HepG2 (cell line): ENCODE measurements at regions not wholly inside any gene's neighbourhood (a gene's known extent, or its start where the extent isn't known, plus 50 kb on each side); places are given as distances from the start of the nearest gene placed in this dataset.

Experiments
- ATM ChIP-seq: fragments of 450-650 bp; IDR thresholded peaks from 2 replicates; pipeline ENCODE4 v1.7.1; 2017; ENCODE audit warnings: mild to moderate bottlenecking, borderline replicate concordance
- CERS6 ChIP-seq: sonication (generic); formaldehyde crosslinking; IDR thresholded peaks from 2 replicates; pipeline ENCODE4 v1.5.0; 2020; ENCODE audit warnings: missing genetic modification reagents
- ETV6 ChIP-seq: sonication (generic); formaldehyde crosslinking; conservative IDR thresholded peaks from 2 replicates; pipeline ENCODE4 v1.4.0; 2020; ENCODE audit warnings: missing genetic modification reagents
- FOXA3 ChIP-seq: IDR thresholded peaks from 2 replicates; pipeline ENCODE4 v1.6.1; 2016; ENCODE audit warnings: missing genetic modification reagents, missing compliant biosample characterization
- FOXO1 ChIP-seq: sonication (generic); formaldehyde crosslinking; IDR thresholded peaks from 2 replicates; pipeline ENCODE4 v1.4.0; 2020; ENCODE audit warnings: missing genetic modification reagents
- FOXP1 ChIP-seq, 2 experiments: fragments of 450-650 bp in 1 of 2; IDR thresholded peaks; 2 replicates each; pipeline ENCODE4 v1.6.1; 2017 to 2018; ENCODE audit warnings: antibody characterized with exemption in 1 of 2
- HBP1 ChIP-seq: IDR thresholded peaks from 2 replicates; pipeline ENCODE4 v1.6.1; 2016; ENCODE audit warnings: low read depth, control low read depth
- HNF1A ChIP-seq, 2 experiments: sonication (generic) in 1 of 2; formaldehyde crosslinking in 1 of 2; IDR thresholded peaks; 2 replicates each; pipeline versions ENCODE4 v1.4.0 to v1.6.1; 2016 to 2020; ENCODE audit warnings: borderline replicate concordance in 1 of 2, low read depth in 1 of 2, mild to moderate bottlenecking in 1 of 2, missing genetic modification reagents in 1 of 2
- HNF4A ChIP-seq: sonication (generic); formaldehyde crosslinking; IDR thresholded peaks from 2 replicates; pipeline ENCODE4 v1.4.0; 2020; ENCODE audit warnings: missing genetic modification reagents
- NR2F1 ChIP-seq, 2 experiments: fragments of 450-650 bp in 1 of 2; formaldehyde crosslinking in 1 of 2; IDR thresholded peaks; 2 replicates each; pipeline versions ENCODE4 v1.5.0 to v1.6.1; 2016 to 2020; ENCODE audit warnings: mild to moderate bottlenecking in 1 of 2, missing compliant biosample characterization in 1 of 2, missing genetic modification reagents in 1 of 2, moderate library complexity in 1 of 2
- PHF5A ChIP-seq: IDR thresholded peaks from one replicate; pipeline ENCODE4 v1.6.1; 2018; ENCODE audit warnings: low read depth, missing genetic modification reagents; ENCODE audit not compliant: unreplicated experiment
- RFXANK ChIP-seq: IDR thresholded peaks from 2 replicates; pipeline ENCODE4 v1.6.1; 2016
- THAP7 ChIP-seq: sonication (generic); formaldehyde crosslinking; IDR thresholded peaks from 2 replicates; pipeline ENCODE4 v1.8.1; 2023; ENCODE audit warnings: mild to moderate bottlenecking, missing genetic modification reagents
- ZBTB1 ChIP-seq: sonication (generic); formaldehyde crosslinking; IDR thresholded peaks from 2 replicates; pipeline ENCODE4 v1.4.0; 2020; ENCODE audit warnings: missing genetic modification reagents, borderline replicate concordance
- ZFP90 ChIP-seq: sonication (generic); formaldehyde crosslinking; IDR thresholded peaks from 2 replicates; pipeline ENCODE4 v1.8.0; 2022; ENCODE audit warnings: missing genetic modification reagents, mild to moderate bottlenecking, inconsistent platforms, borderline replicate concordance
- ZIK1 ChIP-seq: sonication (generic); formaldehyde crosslinking; IDR thresholded peaks from 2 replicates; pipeline ENCODE4 v1.5.0; 2020; ENCODE audit warnings: mild to moderate bottlenecking, low read depth, missing genetic modification reagents, borderline replicate concordance
- ZNF143 ChIP-seq: sonication (generic); formaldehyde crosslinking; IDR thresholded peaks from 2 replicates; pipeline ENCODE4 v1.4.0; 2020; ENCODE audit warnings: missing genetic modification reagents
- ZNF546 ChIP-seq: sonication (generic); formaldehyde crosslinking; conservative IDR thresholded peaks from 2 replicates; pipeline ENCODE4 v1.8.1; 2023; ENCODE audit warnings: mild to moderate bottlenecking, missing genetic modification reagents
- ZNF567 ChIP-seq: sonication (generic); formaldehyde crosslinking; IDR thresholded peaks from 2 replicates; pipeline ENCODE4 v1.8.1; 2023; ENCODE audit warnings: mild to moderate bottlenecking, missing genetic modification reagents, borderline replicate concordance
- ZNF629 ChIP-seq: sonication (generic); formaldehyde crosslinking; conservative IDR thresholded peaks from 2 replicates; pipeline ENCODE4 v1.5.0; 2020; ENCODE audit warnings: missing genetic modification reagents
- ZNF7 ChIP-seq: IDR thresholded peaks from 2 replicates; pipeline ENCODE4 v1.6.1; 2016; ENCODE audit warnings: missing biosample characterization, missing genetic modification reagents
- ZNF792 ChIP-seq: IDR thresholded peaks from 2 replicates; pipeline ENCODE4 v1.6.1; 2016
- ZSCAN5A ChIP-seq: sonication (generic); formaldehyde crosslinking; IDR thresholded peaks from 2 replicates; pipeline ENCODE4 v1.8.0; 2022; ENCODE audit warnings: mild to moderate bottlenecking, missing genetic modification reagents, borderline replicate concordance
- ZSCAN9 ChIP-seq: IDR thresholded peaks from 2 replicates; pipeline ENCODE4 v1.6.1; 2016; ENCODE audit warnings: borderline replicate concordance

GRCh38 chr16:9365370-9365728 lies 273.9 kb downstream of the HAPSTR1 start (continued):
- no peak for TF ChIP-seq ATM
- TF ChIP-seq ZFP90 (CRISPR knock-in tag) = no peak
- no peak for TF ChIP-seq ZBTB1 (CRISPR knock-in tag)
- TF ChIP-seq ZSCAN9 (CRISPR knock-in tag) = no peak
- no peak for TF ChIP-seq RFXANK (CRISPR knock-in tag)
- TF ChIP-seq FOXA3 = peak; percentile 62
- TF ChIP-seq ZNF792 (CRISPR knock-in tag) = no peak
- TF ChIP-seq PHF5A (CRISPR knock-in tag) = no peak
- TF ChIP-seq HNF1A (IDR thresholded peaks at IDR 0.05; ENCODE audit: low read depth) = no peak
- no peak for TF ChIP-seq HNF1A (CRISPR knock-in tag; IDR thresholded peaks at IDR 0.05; ENCODE audit: borderline replicate concordance)
- TF ChIP-seq ZNF546 (CRISPR knock-in tag) = no peak
- 0 out of 2 replicates have a peak, but pooled peaks have one; percentile 17 for TF ChIP-seq HNF4A (CRISPR knock-in tag)
- no peak for TF ChIP-seq THAP7
- 0 out of 2 replicates have a peak, but pooled peaks have one; percentile 25 for TF ChIP-seq FOXO1
- TF ChIP-seq ZNF629 (CRISPR knock-in tag) = no peak
- no peak for TF ChIP-seq HBP1 (CRISPR knock-in tag)
- peak; percentile 21 to 63; a peak in 3 of 4 replicates for TF ChIP-seq NR2F1 (CRISPR knock-in tag; IDR thresholded peaks at IDR 0.05)
- no peak for TF ChIP-seq ZNF143 (CRISPR knock-in tag)
- no peak for TF ChIP-seq ETV6 (CRISPR knock-in tag)
- no peak for TF ChIP-seq FOXP1 (IDR thresholded peaks at IDR 0.05)
- TF ChIP-seq FOXP1 (CRISPR knock-in tag; IDR thresholded peaks at IDR 0.05) = 0 out of 2 replicates have a peak, but pooled peaks have one; percentile 11
- no peak for TF ChIP-seq ZNF567 (CRISPR knock-in tag)
- no peak for TF ChIP-seq ZIK1 (CRISPR knock-in tag)
- TF ChIP-seq ZNF7 (CRISPR knock-in tag) = peak; percentile 79
- TF ChIP-seq CERS6 = no peak
- no peak for TF ChIP-seq ZSCAN5A (CRISPR knock-in tag)
